HG03575 (cell line): ENCODE measurements at regions not wholly inside any gene's neighbourhood (a gene's known extent, or its start where the extent isn't known, plus 50 kb on each side); places are given as distances from the start of the nearest gene placed in this dataset.

Source experiments
- ATAC-seq: cut with Tn5 transposase; IDR thresholded peaks from one replicate; pipeline ENCODE4 v1.9.1; 2021; ENCODE audit not compliant: unreplicated experiment, insufficient number of reproducible peaks, low FRiP score; ENCODE audit errors: extremely low read depth

- no peak for ATAC-seq
Measured at GRCh38 chr20:11551479-11551878, 366.2 kb upstream of the BTBD3 start.

- no peak for ATAC-seq
Measured at GRCh38 chr20:11553603-11554002, 364.1 kb upstream of the BTBD3 start.

DNA sequence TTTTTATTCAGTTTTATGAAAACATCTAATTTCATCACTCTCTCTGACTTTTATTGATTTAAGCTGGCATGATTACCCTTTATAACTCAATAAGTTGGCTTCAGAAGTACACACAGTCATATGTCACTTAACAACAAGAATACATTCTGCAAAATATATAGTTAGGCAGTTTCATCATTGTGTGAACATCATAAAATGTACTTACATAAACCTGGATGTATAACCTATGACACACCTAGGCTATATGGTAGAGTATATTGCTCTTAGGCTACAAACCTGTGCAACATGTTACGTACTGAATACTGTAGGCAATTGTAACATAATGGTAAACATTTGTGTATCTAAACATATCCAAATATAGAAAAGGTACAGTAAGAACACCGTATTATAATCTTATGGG is 362.2 kb upstream of the BTBD3 start:
- ATAC-seq = no peak

- no peak for ATAC-seq
Measured at GRCh38 chr20:11556410-11556809, 361.3 kb upstream of the BTBD3 start.

- ATAC-seq = no peak
Measured at GRCh38 chr20:11564491-11564890, 353.2 kb upstream of the BTBD3 start.

DNA sequence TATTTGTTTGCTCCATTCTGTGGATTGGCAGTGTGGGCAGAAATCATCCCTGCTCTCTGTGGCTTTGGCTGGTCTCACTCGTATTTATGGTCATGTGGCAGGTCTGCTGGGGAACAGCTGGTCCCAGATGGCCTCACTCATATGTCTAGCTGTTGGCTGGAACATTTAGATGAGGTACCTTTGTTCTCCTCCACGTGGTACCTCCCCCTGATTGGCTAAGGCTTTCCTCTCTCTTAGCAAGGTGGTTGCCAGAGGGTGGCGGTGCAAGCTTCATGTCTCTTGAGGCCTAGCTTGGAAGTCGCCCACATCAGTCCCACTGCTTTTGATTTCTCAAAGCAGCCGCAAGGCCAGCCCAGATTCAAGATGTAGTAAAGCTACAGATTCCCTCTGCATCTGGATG is 348.5 kb upstream of the BTBD3 start:
- no peak for ATAC-seq

DNA sequence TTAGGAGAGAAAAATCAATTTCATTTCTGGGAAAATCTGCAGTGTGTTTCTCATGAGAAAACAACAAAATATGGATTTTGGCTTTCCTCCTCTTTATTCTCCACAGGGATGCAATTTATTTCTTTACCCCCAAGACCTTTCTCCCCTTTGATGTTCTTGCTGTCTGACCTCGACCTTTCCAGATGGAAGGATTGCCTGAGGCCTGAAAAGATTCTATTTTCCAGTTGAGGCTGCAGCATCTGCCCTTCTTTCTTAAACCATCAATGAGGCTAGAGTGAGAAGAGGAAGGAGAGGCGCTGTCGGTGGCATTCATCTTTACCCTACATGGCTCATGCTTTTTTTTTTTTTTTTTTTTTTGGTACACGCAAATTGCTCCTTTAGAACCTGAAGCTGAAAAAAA is 344.2 kb upstream of the BTBD3 start:
- no peak for ATAC-seq

- ATAC-seq = no peak
Measured at GRCh38 chr20:11581271-11581670, 336.4 kb upstream of the BTBD3 start.

DNA sequence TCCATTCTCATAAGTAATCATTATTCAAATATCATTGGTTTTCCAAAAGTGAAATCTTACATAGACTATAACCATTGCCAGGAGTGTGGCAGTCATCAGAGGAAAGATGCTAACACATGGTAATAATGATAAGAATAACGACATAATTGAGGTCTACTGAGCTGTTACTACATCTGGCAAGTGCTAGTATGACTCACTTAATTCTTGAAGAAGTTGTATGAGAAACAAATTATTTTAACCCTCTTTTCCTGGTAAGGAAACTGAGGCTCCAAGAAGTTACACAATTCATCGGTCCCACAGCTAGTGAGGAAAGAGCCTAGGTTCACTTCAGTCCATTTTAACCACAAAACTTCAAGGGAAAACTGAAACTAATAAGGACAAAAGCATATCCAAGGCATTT is 335.6 kb upstream of the BTBD3 start:
- ATAC-seq = no peak

DNA sequence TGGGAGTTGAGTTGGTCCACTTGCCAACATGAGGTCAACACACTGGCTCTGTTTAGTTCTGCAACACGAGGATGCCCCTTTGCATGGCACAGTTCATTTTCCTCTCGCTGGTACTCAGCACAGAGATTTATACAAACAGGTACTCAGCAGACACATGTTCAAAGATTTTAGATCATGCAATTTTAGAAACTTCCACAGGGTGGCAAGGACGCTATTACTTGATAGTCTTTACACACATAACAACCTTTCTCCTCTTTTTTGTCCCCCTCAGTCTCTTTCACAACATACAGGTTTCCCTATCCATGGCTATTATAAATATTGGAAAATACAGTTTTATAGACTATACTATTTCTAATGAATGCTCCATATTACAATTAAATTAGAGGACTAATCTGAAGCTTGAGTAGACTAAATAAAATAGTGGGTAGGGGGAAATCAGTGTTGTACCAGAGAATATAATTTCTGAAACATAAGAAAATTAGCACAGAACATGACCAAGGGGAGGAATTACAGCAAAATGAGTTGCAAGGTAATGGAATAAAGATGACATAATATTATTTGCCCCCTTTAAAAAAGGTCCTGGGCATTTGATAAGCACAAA is 331.8 kb upstream of the BTBD3 start:
- no peak for ATAC-seq

GRCh38 chr20:11588875-11589274 is 328.8 kb upstream of the BTBD3 start:
- ATAC-seq = no peak

- ATAC-seq = no peak
Measured at GRCh38 chr20:11591965-11592364, 325.7 kb upstream of the BTBD3 start.

- ATAC-seq = no peak
Measured at GRCh38 chr20:11604339-11604738, 313.4 kb upstream of the BTBD3 start.

DNA sequence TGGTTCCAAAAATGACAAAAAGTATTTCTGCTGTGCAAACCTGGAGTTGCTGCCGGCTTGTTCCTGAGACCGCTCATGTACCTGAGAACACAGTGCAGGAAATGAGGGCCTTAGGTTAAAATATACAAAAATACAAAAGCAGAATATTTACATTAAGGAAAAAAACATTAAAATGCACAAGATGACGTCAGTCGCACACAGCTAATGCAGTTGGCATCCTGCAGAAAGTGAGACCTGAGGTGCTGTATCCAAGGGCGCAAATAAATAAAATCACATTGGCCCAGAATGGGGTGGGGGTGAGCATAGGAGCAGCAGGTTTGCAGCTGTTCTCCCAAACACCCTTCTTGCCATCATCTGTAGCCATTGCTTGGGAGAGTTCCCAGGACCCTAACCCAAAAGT is 310.6 kb upstream of the BTBD3 start:
- ATAC-seq = no peak

DNA sequence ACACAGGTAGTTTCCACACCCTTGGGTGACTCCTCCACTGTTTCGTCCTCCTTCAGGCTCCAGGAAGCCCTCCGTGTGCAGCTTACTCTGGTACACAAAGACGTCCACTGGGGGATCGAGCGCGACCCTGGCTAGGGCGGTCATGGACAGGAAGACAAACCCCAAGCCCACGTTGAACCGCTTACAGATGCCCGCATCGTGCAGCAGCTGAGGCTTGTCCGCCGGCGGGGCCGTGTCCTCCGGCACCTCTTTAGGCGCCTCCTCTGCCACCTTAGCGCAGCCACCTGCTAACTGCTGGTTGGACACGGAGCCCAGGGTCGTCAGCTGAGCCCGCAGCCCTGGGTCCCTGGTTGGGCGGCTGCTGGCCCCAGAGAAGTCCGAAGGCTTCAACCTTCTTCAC is 309.0 kb upstream of the BTBD3 start:
- ATAC-seq = no peak

- no peak for ATAC-seq
Measured at GRCh38 chr20:11624704-11625103, 293.0 kb upstream of the BTBD3 start.

GRCh38 chr20:11626551-11626950 is 291.1 kb upstream of the BTBD3 start:
- no peak for ATAC-seq

DNA sequence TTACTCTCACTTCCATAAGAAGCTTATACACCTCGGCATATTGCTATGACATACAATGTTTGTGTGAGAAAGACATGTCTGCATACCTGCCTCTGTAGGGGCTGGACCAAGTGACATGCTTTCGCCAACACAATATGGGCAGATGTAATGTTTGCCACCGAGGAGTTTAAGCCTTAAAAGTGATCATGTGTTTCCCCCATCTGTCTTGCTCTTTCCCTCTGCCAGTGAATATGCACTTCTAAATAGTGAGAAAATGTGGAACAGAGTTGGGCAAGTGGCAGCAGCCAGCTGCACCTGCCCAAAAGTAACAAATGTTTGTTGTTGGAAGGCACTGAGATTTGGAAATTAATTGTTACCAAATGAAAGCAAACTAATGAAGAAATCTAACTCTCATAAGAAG is 274.8 kb upstream of the BTBD3 start:
- no peak for ATAC-seq

DNA sequence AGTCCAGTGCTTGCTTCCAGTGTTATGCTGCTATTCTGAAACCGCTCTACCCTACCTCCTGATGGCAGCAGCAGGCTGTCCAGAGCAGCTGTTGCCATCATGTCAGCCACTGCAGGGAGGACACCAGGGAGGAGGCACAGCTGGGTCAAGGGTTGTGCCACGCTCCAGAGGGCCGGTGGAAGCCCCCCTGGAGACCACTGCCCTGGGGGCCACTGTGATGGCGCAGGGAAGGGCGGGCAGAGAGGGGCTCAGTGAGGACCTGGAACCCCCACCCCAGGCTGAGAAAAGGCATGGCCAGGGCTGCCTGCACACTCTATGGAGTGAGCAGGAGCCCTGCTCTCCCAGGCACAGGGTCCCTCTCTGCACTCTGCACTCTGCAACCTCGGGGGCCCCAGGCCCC is 271.3 kb upstream of the BTBD3 start:
- no peak for ATAC-seq

DNA sequence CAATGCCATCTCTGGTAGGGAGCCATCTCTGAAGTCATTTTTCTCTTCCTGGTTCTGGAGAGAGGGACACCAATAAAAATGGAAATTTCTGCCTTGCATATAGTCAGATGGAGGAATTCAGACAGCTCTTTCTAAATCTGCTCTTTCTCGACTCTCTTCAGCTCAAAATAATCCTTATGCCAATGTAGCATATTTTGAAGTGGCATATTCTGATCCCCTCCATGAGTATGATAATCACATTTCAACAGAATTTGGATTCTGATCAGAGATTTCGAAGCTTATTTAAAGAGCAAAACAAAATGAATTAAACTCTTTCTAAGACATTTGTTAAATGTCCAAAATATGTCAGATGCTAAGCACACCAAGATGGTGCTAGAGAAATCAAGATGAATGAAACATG is 267.1 kb upstream of the BTBD3 start:
- ATAC-seq = no peak

DNA sequence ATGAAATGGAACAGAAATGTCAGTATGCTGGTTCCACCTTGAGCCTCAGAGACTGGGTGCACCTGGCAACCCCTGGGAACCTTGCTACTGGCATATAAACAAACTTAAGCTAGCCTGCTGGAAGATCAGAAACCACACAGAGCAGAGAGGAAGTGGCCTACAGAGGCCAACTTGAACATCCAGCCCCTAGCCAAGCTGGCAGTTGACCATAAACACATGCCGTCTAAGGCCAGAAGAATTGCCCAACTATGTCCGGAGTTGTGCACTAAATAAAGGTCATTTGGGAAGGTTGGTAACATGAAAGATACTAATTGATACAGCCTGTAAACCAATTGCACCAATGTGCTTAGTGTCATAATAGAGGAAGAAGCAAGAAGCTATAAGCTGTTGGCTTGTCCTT is 266.6 kb upstream of the BTBD3 start:
- no peak for ATAC-seq

GRCh38 chr20:11651647-11652046 is 266.0 kb upstream of the BTBD3 start:
- ATAC-seq = no peak
